ENCODE measurements at regions not wholly inside any gene's neighbourhood (a gene's known extent, or its start where the extent isn't known, plus 50 kb on each side); places are given as distances from the start of the nearest gene placed in this dataset.

- Histone ChIP-seq H3K27me3 (ENCODE audit: control insufficient read depth in 1 of 2, insufficient read depth in 1 of 2, low read length in 2 of 2) (no peaks in the 10 kb centered on the region), H3K36me3 (ENCODE audit: control insufficient read depth in 1 of 2, insufficient read depth in 2 of 2, low read depth in 1 of 2, low read length in 2 of 2) (no peaks in the 10 kb centered on the region), H3K23ac (ENCODE audit: low read length in 2 of 2) (no peak overlapping the region), H3K4me2 (ENCODE audit: low read length, poor library complexity, severe bottlenecking) (no peak overlapping the region), H3K4ac (ENCODE audit: low read depth in 1 of 2, low read length in 2 of 2) (no peak overlapping the region), H3K9ac (ENCODE audit: low read length) (no peak overlapping the region), H2AFZ (ENCODE audit: low read depth, low read length) (no peak overlapping the region), H4K8ac (ENCODE audit: low read length) (no peak overlapping the region), H2BK5ac (ENCODE audit: low read depth, low read length, poor library complexity, severe bottlenecking) (no peak overlapping the region), H4K91ac (ENCODE audit: low read length) (no peak overlapping the region), H3K4me3 (ENCODE audit: insufficient read depth in 1 of 2, low read depth in 1 of 2, low read length in 2 of 2) (no peak overlapping the region), H2BK120ac (ENCODE audit: low read depth, low read length) (no peak overlapping the region), H2BK15ac (ENCODE audit: low read depth, poor library complexity, severe bottlenecking) (no peak overlapping the region), H2BK12ac (ENCODE audit: low read length in 2 of 2) (no peak overlapping the region), H3K9me3 (ENCODE audit: control insufficient read depth, low read length) (no peaks in the 10 kb centered on the region), H3K27ac (ENCODE audit: low read length, poor library complexity, severe bottlenecking) (no peak overlapping the region), H3K4me1 (ENCODE audit: control insufficient read depth, insufficient read depth, low read depth, low read length) (no peaks in the 10 kb centered on the region), H3K79me1 (replicated peaks; ENCODE audit: low read length, poor library complexity, severe bottlenecking) (no peaks in the 10 kb centered on the region), H3K18ac (ENCODE audit: low read depth in 1 of 2, low read length in 2 of 2) (no peak overlapping the region), H3K14ac (ENCODE audit: low read length in 2 of 2) (no peak overlapping the region), H2AK5ac (ENCODE audit: low read length, severe bottlenecking) (no peak overlapping the region)
- DNase-seq: no peak
- 78% methylated on average over 3 of the region's 3 CpGs for WGBS
These were observed 69.7 kb downstream of the UFM1 start for GRCh38 chr13:38419312-38419873.

GRCh38 chr13:38421590-38422560, 72.2 kb downstream of the UFM1 start:
- H2AK5ac ChIP-seq (ENCODE audit: low read length, severe bottlenecking): no peak overlapping the region
- no CpG with 5 or more reads among the region's 5 CpGs for WGBS
- no peak overlapping the region for H2BK15ac ChIP-seq (ENCODE audit: low read depth, poor library complexity, severe bottlenecking)
- no peak overlapping the region for H3K4me2 ChIP-seq (ENCODE audit: low read length, poor library complexity, severe bottlenecking)
- H3K9ac ChIP-seq (ENCODE audit: low read length): no peak overlapping the region
- H3K23ac ChIP-seq (ENCODE audit: low read length in 2 of 2): no peak overlapping the region
- no peaks in the 10 kb centered on the region for H3K79me1 ChIP-seq (replicated peaks; ENCODE audit: low read length, poor library complexity, severe bottlenecking)
- no peak overlapping the region for H4K91ac ChIP-seq (ENCODE audit: low read length)
- H3K4me1 ChIP-seq (ENCODE audit: control insufficient read depth, insufficient read depth, low read depth, low read length): no peaks in the 10 kb centered on the region
- H2BK120ac ChIP-seq (ENCODE audit: low read depth, low read length): no peak overlapping the region
- H4K8ac ChIP-seq (ENCODE audit: low read length): no peak overlapping the region
- H3K4me3 ChIP-seq (ENCODE audit: insufficient read depth in 1 of 2, low read depth in 1 of 2, low read length in 2 of 2): no peak overlapping the region
- H3K18ac ChIP-seq (ENCODE audit: low read depth in 1 of 2, low read length in 2 of 2): no peak overlapping the region
- DNase-seq: no peak
- no peak overlapping the region for H3K14ac ChIP-seq (ENCODE audit: low read length in 2 of 2)
- H2BK5ac ChIP-seq (ENCODE audit: low read depth, low read length, poor library complexity, severe bottlenecking): no peak overlapping the region
- H3K27me3 ChIP-seq (ENCODE audit: control insufficient read depth in 1 of 2, insufficient read depth in 1 of 2, low read length in 2 of 2): no peaks in the 10 kb centered on the region
- H3K4ac ChIP-seq (ENCODE audit: low read depth in 1 of 2, low read length in 2 of 2): no peak overlapping the region
- H3K27ac ChIP-seq (ENCODE audit: low read length, poor library complexity, severe bottlenecking): no peak overlapping the region
- no peak overlapping the region for H2AFZ ChIP-seq (ENCODE audit: low read depth, low read length)
- no peaks in the 10 kb centered on the region for H3K9me3 ChIP-seq (ENCODE audit: control insufficient read depth, low read length)
- H3K36me3 ChIP-seq (ENCODE audit: control insufficient read depth in 1 of 2, insufficient read depth in 2 of 2, low read depth in 1 of 2, low read length in 2 of 2): no peaks in the 10 kb centered on the region
- H2BK12ac ChIP-seq (ENCODE audit: low read length in 2 of 2): no peak overlapping the region

- no peaks in the 10 kb centered on the region for H3K27me3 ChIP-seq (ENCODE audit: control insufficient read depth in 1 of 2, insufficient read depth in 1 of 2, low read length in 2 of 2)
- DNase-seq: no peak
- H3K36me3 ChIP-seq (ENCODE audit: control insufficient read depth in 1 of 2, insufficient read depth in 2 of 2, low read depth in 1 of 2, low read length in 2 of 2): no peaks in the 10 kb centered on the region
- no peak overlapping the region for H3K4ac ChIP-seq (ENCODE audit: low read depth in 1 of 2, low read length in 2 of 2)
- H3K4me3 ChIP-seq (ENCODE audit: insufficient read depth in 1 of 2, low read depth in 1 of 2, low read length in 2 of 2): no peak overlapping the region
- H2AFZ ChIP-seq (ENCODE audit: low read depth, low read length): no peak overlapping the region
- H3K9ac ChIP-seq (ENCODE audit: low read length): no peak overlapping the region
- WGBS: no CpG with 5 or more reads among the region's 1 CpG
- H3K27ac ChIP-seq (ENCODE audit: low read length, poor library complexity, severe bottlenecking): no peak overlapping the region
- H4K8ac ChIP-seq (ENCODE audit: low read length): no peak overlapping the region
- H3K79me1 ChIP-seq (replicated peaks; ENCODE audit: low read length, poor library complexity, severe bottlenecking): no peaks in the 10 kb centered on the region
- H3K4me1 ChIP-seq (ENCODE audit: control insufficient read depth, insufficient read depth, low read depth, low read length): no peaks in the 10 kb centered on the region
- H2AK5ac ChIP-seq (ENCODE audit: low read length, severe bottlenecking): no peak overlapping the region
- no peak overlapping the region for H2BK5ac ChIP-seq (ENCODE audit: low read depth, low read length, poor library complexity, severe bottlenecking)
- H3K18ac ChIP-seq (ENCODE audit: low read depth in 1 of 2, low read length in 2 of 2): no peak overlapping the region
- H2BK120ac ChIP-seq (ENCODE audit: low read depth, low read length): no peak overlapping the region
- H3K14ac ChIP-seq (ENCODE audit: low read length in 2 of 2): no peak overlapping the region
- no peak overlapping the region for H4K91ac ChIP-seq (ENCODE audit: low read length)
- no peak overlapping the region for H2BK15ac ChIP-seq (ENCODE audit: low read depth, poor library complexity, severe bottlenecking)
- no peak overlapping the region for H3K23ac ChIP-seq (ENCODE audit: low read length in 2 of 2)
- H3K9me3 ChIP-seq (ENCODE audit: control insufficient read depth, low read length): no peaks in the 10 kb centered on the region
- no peak overlapping the region for H2BK12ac ChIP-seq (ENCODE audit: low read length in 2 of 2)
- no peak overlapping the region for H3K4me2 ChIP-seq (ENCODE audit: low read length, poor library complexity, severe bottlenecking)
These were observed 80.3 kb downstream of the UFM1 start for GRCh38 chr13:38429916-38430315.

- Histone ChIP-seq H3K27ac (ENCODE audit: low read length, poor library complexity, severe bottlenecking) (no peak overlapping the region), H3K4ac (ENCODE audit: low read depth in 1 of 2, low read length in 2 of 2) (no peak overlapping the region), H3K27me3 (ENCODE audit: control insufficient read depth in 1 of 2, insufficient read depth in 1 of 2, low read length in 2 of 2) (no peaks in the 10 kb centered on the region), H4K91ac (ENCODE audit: low read length) (no peak overlapping the region), H3K4me2 (ENCODE audit: low read length, poor library complexity, severe bottlenecking) (no peak overlapping the region), H3K4me1 (ENCODE audit: control insufficient read depth, insufficient read depth, low read depth, low read length) (no peaks in the 10 kb centered on the region), H3K9ac (ENCODE audit: low read length) (no peak overlapping the region), H2BK15ac (ENCODE audit: low read depth, poor library complexity, severe bottlenecking) (no peak overlapping the region), H3K79me1 (replicated peaks; ENCODE audit: low read length, poor library complexity, severe bottlenecking) (no peaks in the 10 kb centered on the region), H2BK5ac (ENCODE audit: low read depth, low read length, poor library complexity, severe bottlenecking) (no peak overlapping the region), H2BK120ac (ENCODE audit: low read depth, low read length) (no peak overlapping the region), H3K23ac (ENCODE audit: low read length in 2 of 2) (no peak overlapping the region), H3K18ac (ENCODE audit: low read depth in 1 of 2, low read length in 2 of 2) (no peak overlapping the region), H3K4me3 (ENCODE audit: insufficient read depth in 1 of 2, low read depth in 1 of 2, low read length in 2 of 2) (no peak overlapping the region), H4K8ac (ENCODE audit: low read length) (no peak overlapping the region), H3K9me3 (ENCODE audit: control insufficient read depth, low read length) (no peaks in the 10 kb centered on the region), H2AK5ac (ENCODE audit: low read length, severe bottlenecking) (no peak overlapping the region), H3K36me3 (ENCODE audit: control insufficient read depth in 1 of 2, insufficient read depth in 2 of 2, low read depth in 1 of 2, low read length in 2 of 2) (no peaks in the 10 kb centered on the region), H2AFZ (ENCODE audit: low read depth, low read length) (no peak overlapping the region), H2BK12ac (ENCODE audit: low read length in 2 of 2) (no peak overlapping the region), H3K14ac (ENCODE audit: low read length in 2 of 2) (no peak overlapping the region)
- no CpG with 5 or more reads among the region's 1 CpG for WGBS
- no peak for DNase-seq
These were observed 81.1 kb downstream of the UFM1 start for GRCh38 chr13:38430796-38431195.
